NCI-H748 treated with DMSO at 0.1 percent for 48 hours (cell line): ENCODE measurements at regions not wholly inside any gene's neighbourhood (a gene's known extent, or its start where the extent isn't known, plus 50 kb on each side); places are given as distances from the start of the nearest gene placed in this dataset.

Experiments used
- DNase-seq: peaks from one replicate; lab custom pipeline; 2025; lab: John Stamatoyannopoulos, UW

GRCh38 chr15:29364426-29365078 is 94.9 kb upstream of the NSMCE3 start:
- DNase-seq = no peak

- DNase-seq = no peak
Measured at GRCh38 chr15:29361560-29361959, 91.9 kb upstream of the NSMCE3 start.

GRCh38 chr15:29360152-29360551 is 90.5 kb upstream of the NSMCE3 start:
- DNase-seq = no peak

- no peak for DNase-seq
Measured at GRCh38 chr15:29356786-29357185, 87.2 kb upstream of the NSMCE3 start.

GRCh38 chr15:29355477-29355876 is 85.9 kb upstream of the NSMCE3 start:
- no peak for DNase-seq

GRCh38 chr15:29352402-29352801 is 82.8 kb upstream of the NSMCE3 start:
- no peak for DNase-seq

- no peak for DNase-seq
Measured at GRCh38 chr15:29349196-29349595, 79.6 kb upstream of the NSMCE3 start.

- DNase-seq = no peak
Measured at GRCh38 chr15:29348336-29348914, 78.8 kb upstream of the NSMCE3 start.

GRCh38 chr15:29346998-29347397 is 77.4 kb upstream of the NSMCE3 start:
- DNase-seq = no peak

GRCh38 chr15:29345549-29346525 is 76.2 kb upstream of the NSMCE3 start:
- DNase-seq = no peak

GRCh38 chr15:29344474-29344873 is 74.9 kb upstream of the NSMCE3 start:
- no peak for DNase-seq

- DNase-seq = no peak
Measured at GRCh38 chr15:29343229-29343628, 73.6 kb upstream of the NSMCE3 start.

- DNase-seq = no peak
Measured at GRCh38 chr15:29342201-29342600, 72.6 kb upstream of the NSMCE3 start.

GRCh38 chr15:29337156-29337959 is 67.7 kb upstream of the NSMCE3 start:
- no peak for DNase-seq

GRCh38 chr15:29334544-29334943 is 64.9 kb upstream of the NSMCE3 start:
- no peak for DNase-seq

GRCh38 chr15:29333261-29333660 is 63.6 kb upstream of the NSMCE3 start:
- no peak for DNase-seq

GRCh38 chr15:29331669-29332068 is 62.0 kb upstream of the NSMCE3 start:
- no peak for DNase-seq

GRCh38 chr15:29331071-29331470 is 61.4 kb upstream of the NSMCE3 start:
- no peak for DNase-seq

- no peak for DNase-seq
Measured at GRCh38 chr15:29324746-29325145, 55.1 kb upstream of the NSMCE3 start.

- DNase-seq = no peak
Measured at GRCh38 chr15:29323557-29323956, 53.9 kb upstream of the NSMCE3 start.

GRCh38 chr15:29322415-29322814 is 52.8 kb upstream of the NSMCE3 start:
- DNase-seq = peak; percentile 53

- DNase-seq = no peak
Measured at GRCh38 chr15:29320420-29320819, 50.8 kb upstream of the NSMCE3 start.
